HEK293 (cell line): ENCODE measurements at regions not wholly inside any gene's neighbourhood (a gene's known extent, or its start where the extent isn't known, plus 50 kb on each side); places are given as distances from the start of the nearest gene placed in this dataset.

Experiments
- CTCF ChIA-PET: fragments of 350-600 bp; formaldehyde crosslinking; extraction: SDS; loops from one replicate; lab custom pipeline; 2021; ENCODE audit warnings: antibody characterized with exemption; lab: Yijun Ruan, JAX
- POLR2A ChIA-PET: fragments of 300-600 bp; formaldehyde crosslinking; extraction: SDS; loops from one replicate; lab custom pipeline; 2020; ENCODE audit warnings: antibody characterized with exemption, inconsistent platforms; lab: Yijun Ruan, JAX
- H3K27ac ChIP-seq: fragments of 200-500 bp; sonication (Bioruptor generic); 2 replicates; pipeline ENCODE4 v1.5.1; 2014; ENCODE audit warnings: low read depth, low read length, control low read depth, inconsistent platforms; ENCODE audit errors: extremely low read depth
- H3K36me3 ChIP-seq, 2 experiments: fragments of 200-500 bp in 1 of 2; sonication (Bioruptor generic) in 1 of 2; 1 replicate in 1 of 2; 2 replicates in 1 of 2; pipeline ENCODE4 v1.5.1; 2014 to 2017; ENCODE audit warnings: inconsistent platforms in 2 of 2, low read length in 2 of 2; ENCODE audit not compliant: control insufficient read depth in 2 of 2, insufficient read depth in 1 of 2
- H3K4me1 ChIP-seq: fragments of 200-500 bp; sonication (Bioruptor generic); 2 replicates; pipeline ENCODE4 v1.5.1; 2014; ENCODE audit warnings: mild to moderate bottlenecking, low read length, inconsistent platforms; ENCODE audit not compliant: control insufficient read depth, insufficient read depth
- H3K4me3 ChIP-seq: 2 replicates; pipeline ENCODE4 v1.5.1; 2011; ENCODE audit warnings: low read depth, mild to moderate bottlenecking, control low read depth, low read length, moderate library complexity
- H3K9me3 ChIP-seq: fragments of 200-500 bp; sonication (Bioruptor generic); 2 replicates; pipeline ENCODE4 v1.5.1; 2014; ENCODE audit warnings: low read depth, low read length, inconsistent platforms; ENCODE audit not compliant: control insufficient read depth, insufficient read depth
- BCL11A ChIP-seq: fragments of 450-650 bp; formaldehyde crosslinking; IDR thresholded peaks from 2 replicates; pipeline ENCODE4 v1.5.1; 2016; ENCODE audit warnings: low read depth, missing biosample characterization, missing genetic modification characterization
- HOXC10 ChIP-seq: sonication (generic); formaldehyde crosslinking; IDR thresholded peaks from 2 replicates; pipeline ENCODE4 v1.8.1; 2023; ENCODE audit warnings: mild to moderate bottlenecking, missing genetic modification reagents
- IKZF3 ChIP-seq: fragments of 450-650 bp; IDR thresholded peaks from 2 replicates; pipeline ENCODE4 v1.5.0; 2018; ENCODE audit warnings: missing biosample characterization, mild to moderate bottlenecking, missing genetic modification characterization, moderate library complexity
- MEIS1 ChIP-seq: sonication (generic); formaldehyde crosslinking; IDR thresholded peaks from 2 replicates; pipeline ENCODE4 v1.8.1; 2022; ENCODE audit warnings: missing genetic modification reagents, mild to moderate bottlenecking, borderline replicate concordance
- PRDM4 ChIP-seq: fragments of 450-650 bp; formaldehyde crosslinking; IDR thresholded peaks from 2 replicates; pipeline ENCODE4 v1.5.1; 2017; ENCODE audit warnings: missing biosample characterization, missing genetic modification characterization
- RBAK ChIP-seq: fragments of 450-650 bp; formaldehyde crosslinking; IDR thresholded peaks from 2 replicates; pipeline ENCODE4 v1.5.1; 2016; ENCODE audit warnings: missing biosample characterization, missing genetic modification characterization
- SCRT1 ChIP-seq: fragments of 450-650 bp; formaldehyde crosslinking; IDR thresholded peaks from 2 replicates; pipeline ENCODE4 v1.5.1; 2016; ENCODE audit warnings: missing biosample characterization, missing genetic modification characterization, borderline replicate concordance
- SCRT2 ChIP-seq: fragments of 450-650 bp; formaldehyde crosslinking; IDR thresholded peaks from 2 replicates; pipeline ENCODE4 v1.5.1; 2016; ENCODE audit warnings: missing biosample characterization, missing genetic modification characterization
- SP3 ChIP-seq: fragments of 450-650 bp; formaldehyde crosslinking; IDR thresholded peaks from 2 replicates; pipeline ENCODE4 v1.5.1; 2016; ENCODE audit warnings: missing biosample characterization, missing genetic modification characterization
- WT1 ChIP-seq: fragments of 450-650 bp; formaldehyde crosslinking; IDR thresholded peaks from 2 replicates; pipeline ENCODE4 v1.5.1; 2016; ENCODE audit warnings: missing biosample characterization, missing genetic modification characterization
- YY1 ChIP-seq: fragments of 450-650 bp; formaldehyde crosslinking; IDR thresholded peaks from 2 replicates; pipeline ENCODE4 v1.5.1; 2018; ENCODE audit warnings: missing biosample characterization, missing genetic modification characterization
- ZBTB48 ChIP-seq: fragments of 450-650 bp; formaldehyde crosslinking; IDR thresholded peaks from 2 replicates; pipeline ENCODE4 v1.5.1; 2016; ENCODE audit warnings: missing biosample characterization, missing genetic modification characterization
- ZNF114 ChIP-seq: fragments of 450-650 bp; formaldehyde crosslinking; IDR thresholded peaks from 2 replicates; pipeline ENCODE4 v1.5.0; 2017; ENCODE audit warnings: missing biosample characterization, missing genetic modification characterization
- ZNF560 ChIP-seq: fragments of 450-650 bp; formaldehyde crosslinking; IDR thresholded peaks from 2 replicates; pipeline ENCODE4 v1.5.1; 2017; ENCODE audit warnings: missing biosample characterization, missing genetic modification characterization, borderline replicate concordance
- ZNF658 ChIP-seq: fragments of 450-650 bp; formaldehyde crosslinking; IDR thresholded peaks from 2 replicates; pipeline ENCODE4; 2016; ENCODE audit warnings: missing biosample characterization, missing genetic modification characterization
- ZNF670 ChIP-seq: fragments of 450-650 bp; formaldehyde crosslinking; IDR thresholded peaks from 2 replicates; pipeline ENCODE4 v1.5.1; 2016; ENCODE audit warnings: missing biosample characterization, missing genetic modification characterization, low read depth
- ZNF747 ChIP-seq: fragments of 450-650 bp; formaldehyde crosslinking; IDR thresholded peaks from 2 replicates; pipeline ENCODE4 v1.5.1; 2016; ENCODE audit warnings: missing biosample characterization, missing genetic modification characterization
- ZNF776 ChIP-seq: fragments of 450-650 bp; formaldehyde crosslinking; IDR thresholded peaks from 2 replicates; pipeline ENCODE4 v1.5.0; 2017; ENCODE audit warnings: missing biosample characterization, missing genetic modification characterization, borderline replicate concordance
- ZNF785 ChIP-seq: fragments of 450-650 bp; formaldehyde crosslinking; IDR thresholded peaks from 2 replicates; pipeline ENCODE4 v1.5.1; 2016; ENCODE audit warnings: missing biosample characterization, missing genetic modification characterization
- ZSCAN18 ChIP-seq: fragments of 450-650 bp; formaldehyde crosslinking; IDR thresholded peaks from 2 replicates; pipeline ENCODE4 v1.5.1; 2016; ENCODE audit warnings: missing biosample characterization, missing genetic modification characterization
- TF ChIP-seq, protein P1 (sequence below): fragments of 450-650 bp; formaldehyde crosslinking; IDR thresholded peaks from 2 replicates; pipeline ENCODE4 v1.5.1; 2017; ENCODE audit warnings: missing biosample characterization, mild to moderate bottlenecking, missing genetic modification characterization, moderate library complexity
- TF ChIP-seq, protein P2 (sequence below): fragments of 450-650 bp; formaldehyde crosslinking; IDR thresholded peaks from 2 replicates; pipeline ENCODE4 v1.5.1; 2016; ENCODE audit warnings: missing biosample characterization, missing genetic modification characterization

DNA sequence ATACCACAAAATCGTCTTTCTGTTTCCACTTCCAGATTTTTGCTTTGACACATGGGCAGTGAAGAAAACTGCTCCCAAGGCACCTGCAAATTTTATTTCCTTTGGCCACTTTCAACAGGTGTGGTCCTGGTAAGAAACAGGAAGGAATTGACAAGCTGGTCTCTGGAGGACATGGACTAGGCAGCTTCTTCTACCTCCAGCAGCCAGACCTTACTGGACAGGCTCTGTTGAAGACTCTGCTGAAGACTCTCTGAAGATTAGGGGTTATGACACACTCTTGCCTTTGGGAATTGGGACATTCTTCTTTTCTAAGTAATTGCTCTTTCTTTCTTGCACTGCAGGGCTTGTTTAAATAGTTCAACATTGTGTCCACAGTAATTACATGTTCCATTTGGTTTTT, 147.7 kb upstream of the DCBLD2 start:
- Histone ChIP-seq H3K9me3 (no peaks in the 10 kb centered on the region), H3K36me3 (no peaks in the 10 kb centered on the region), H3K4me3 (no peak overlapping the region), H3K4me1 (peaks cover 3% of the 10 kb centered on the region; the same call in 1 of the 2 replicates), H3K27ac (no peak overlapping the region)
- ChIA-PET POLR2A (no interaction called here), CTCF (interaction anchor here (1.0 kb wide), 1 partner anchor 124 kb away, joined by 3 read pairs; no protein-coding TSS in a partner anchor)
- TF ChIP-seq ZNF114 (tag by site-specific recombination) (no peak), SCRT2 (tag by site-specific recombination) (peak; percentile 50; the same call in 1 of the 2 replicates), SCRT1 (tag by site-specific recombination) (0 out of 2 replicates have a peak, but pooled peaks have one; percentile 13), HOXC10 (CRISPR knock-in tag) (no peak), ZNF785 (no peak), PRDM4 (tag by site-specific recombination) (no peak), SP3 (tag by site-specific recombination) (no peak), ZSCAN18 (tag by site-specific recombination) (no peak)
- TF ChIP-seq, protein P1, sequence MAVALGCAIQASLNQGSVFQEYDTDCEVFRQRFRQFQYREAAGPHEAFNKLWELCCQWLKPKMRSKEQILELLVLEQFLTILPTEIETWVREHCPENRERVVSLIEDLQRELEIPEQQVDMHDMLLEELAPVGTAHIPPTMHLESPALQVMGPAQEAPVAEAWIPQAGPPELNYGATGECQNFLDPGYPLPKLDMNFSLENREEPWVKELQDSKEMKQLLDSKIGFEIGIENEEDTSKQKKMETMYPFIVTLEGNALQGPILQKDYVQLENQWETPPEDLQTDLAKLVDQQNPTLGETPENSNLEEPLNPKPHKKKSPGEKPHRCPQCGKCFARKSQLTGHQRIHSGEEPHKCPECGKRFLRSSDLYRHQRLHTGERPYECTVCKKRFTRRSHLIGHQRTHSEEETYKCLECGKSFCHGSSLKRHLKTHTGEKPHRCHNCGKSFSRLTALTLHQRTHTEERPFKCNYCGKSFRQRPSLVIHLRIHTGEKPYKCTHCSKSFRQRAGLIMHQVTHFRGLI: no peak

DNA sequence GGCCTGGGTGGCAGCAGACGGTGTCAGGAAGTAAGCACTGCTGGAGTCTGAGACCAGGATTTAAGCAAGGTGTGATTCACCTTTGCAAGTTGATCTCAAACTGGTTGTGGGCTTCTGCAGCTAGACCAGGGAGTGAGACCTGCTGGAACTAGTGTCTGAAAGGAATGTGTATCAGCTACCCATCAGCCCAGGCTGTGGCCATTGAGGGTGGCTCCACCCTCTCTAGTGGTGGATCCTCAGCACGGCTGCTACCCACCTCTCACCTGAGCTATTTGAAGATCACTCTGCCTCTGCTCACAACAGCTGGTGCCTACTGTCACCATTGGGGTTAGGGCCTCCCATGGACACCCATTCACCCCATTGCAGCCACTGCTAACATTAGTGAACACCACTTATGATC, 140.3 kb upstream of the DCBLD2 start:
- POLR2A ChIA-PET: no interaction called here
- CTCF ChIA-PET: no interaction called here
- no peak overlapping the region for H3K4me3 ChIP-seq

GRCh38 chr3:99031778-99032177, 130.3 kb upstream of the DCBLD2 start:
- POLR2A ChIA-PET: no interaction called here
- Histone ChIP-seq H3K27ac (no peak overlapping the region), H3K4me1 (no peaks in the 10 kb centered on the region), H3K36me3 (no peaks in the 10 kb centered on the region), H3K4me3 (no peak overlapping the region), H3K9me3 (no peaks in the 10 kb centered on the region)
- TF ChIP-seq ZBTB48: no peak
- CTCF ChIA-PET: interaction anchor here (0.7 kb wide), 1 partner anchor 82 kb away, joined by 3 read pairs; no protein-coding TSS in a partner anchor

More for the DNA sequence above, 140.3 kb upstream of the DCBLD2 start:
- Histone ChIP-seq H3K36me3 (no peaks in the 10 kb centered on the region), H3K27ac (no peak overlapping the region), H3K9me3 (no peaks in the 10 kb centered on the region), H3K4me1 (peaks cover 3% of the 10 kb centered on the region; the same call in 1 of the 2 replicates)
- TF ChIP-seq ZNF747 (tag by site-specific recombination) (no peak), YY1 (tag by site-specific recombination) (no peak), MEIS1 (no peak), IKZF3 (no peak), BCL11A (no peak), WT1 (no peak), RBAK (tag by site-specific recombination) (no peak), ZNF560 (tag by site-specific recombination) (no peak), ZNF776 (no peak), ZNF658 (tag by site-specific recombination) (no peak), ZNF670 (tag by site-specific recombination) (no peak)
- TF ChIP-seq, protein P2, sequence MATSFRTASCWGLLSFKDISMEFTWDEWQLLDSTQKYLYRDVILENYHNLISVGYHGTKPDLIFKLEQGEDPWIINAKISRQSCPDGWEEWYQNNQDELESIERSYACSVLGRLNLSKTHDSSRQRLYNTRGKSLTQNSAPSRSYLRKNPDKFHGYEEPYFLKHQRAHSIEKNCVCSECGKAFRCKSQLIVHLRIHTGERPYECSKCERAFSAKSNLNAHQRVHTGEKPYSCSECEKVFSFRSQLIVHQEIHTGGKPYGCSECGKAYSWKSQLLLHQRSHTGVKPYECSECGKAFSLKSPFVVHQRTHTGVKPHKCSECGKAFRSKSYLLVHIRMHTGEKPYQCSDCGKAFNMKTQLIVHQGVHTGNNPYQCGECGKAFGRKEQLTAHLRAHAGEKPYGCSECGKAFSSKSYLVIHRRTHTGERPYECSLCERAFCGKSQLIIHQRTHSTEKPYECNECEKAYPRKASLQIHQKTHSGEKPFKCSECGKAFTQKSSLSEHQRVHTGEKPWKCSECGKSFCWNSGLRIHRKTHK (tag by site-specific recombination): no peak
